H1 (cell line): ENCODE measurements at regions not wholly inside any gene's neighbourhood (a gene's known extent, or its start where the extent isn't known, plus 50 kb on each side); places are given as distances from the start of the nearest gene placed in this dataset.

Source experiments
- CBX8 ChIP-seq: fragments of 300-800, 300-1000 bp; sonication (generic); IDR thresholded peaks from 2 replicates; pipeline ENCODE4 v1.7.1; 2016; ENCODE audit warnings: low read depth, low read length, borderline replicate concordance
- E2F6 ChIP-seq: IDR thresholded peaks from 2 replicates; pipeline ENCODE4 v1.6.1; 2012; ENCODE audit warnings: inconsistent platforms
- RNF2 ChIP-seq: fragments of 200-900, 300-1000 bp; sonication (generic); IDR thresholded peaks from 2 replicates; pipeline ENCODE4 v1.7.1; 2016; ENCODE audit warnings: borderline replicate concordance, low read depth, mild to moderate bottlenecking, antibody characterized with exemption, low read length; ENCODE audit not compliant: poor library complexity, severe bottlenecking; ENCODE audit errors: missing control alignments
- SP4 ChIP-seq: IDR thresholded peaks from 2 replicates; pipeline ENCODE4 v1.6.1; 2012; ENCODE audit warnings: low read length, inconsistent platforms

GRCh38 chr11:97607291-97608000 is 1217.6 kb downstream of the JRKL start (continued):
- no peak for TF ChIP-seq RNF2
- TF ChIP-seq E2F6, result no peak
- TF ChIP-seq CBX8, result no peak
- no peak for TF ChIP-seq SP4
